ENCODE measurements at regions not wholly inside any gene's neighbourhood (a gene's known extent, or its start where the extent isn't known, plus 50 kb on each side); places are given as distances from the start of the nearest gene placed in this dataset.
"Not testable (repeated sequence)": the region's sequence is repeated elsewhere in the genome, so short reads cannot be mapped to it uniquely, and the experiment has no call there.

- DNase-seq (ENCODE audit: low spot score) = no peak
Measured at GRCh38 chr1:101550581-101550980, 313.8 kb downstream of the S1PR1 start.

GRCh38 chr1:101566883-101567538 is 330.2 kb downstream of the S1PR1 start:
- no peak for DNase-seq (ENCODE audit: low spot score)

- peak; percentile 13 for DNase-seq (ENCODE audit: low spot score)
Measured at GRCh38 chr1:101567582-101568189, 330.9 kb downstream of the S1PR1 start.

- DNase-seq (ENCODE audit: low spot score) = no peak
Measured at GRCh38 chr1:101587741-101588140, 350.9 kb downstream of the S1PR1 start.

- DNase-seq (ENCODE audit: low spot score) = no peak
Measured at GRCh38 chr1:101588677-101589076, 351.9 kb downstream of the S1PR1 start.

GRCh38 chr1:101592845-101593244 is 356.0 kb downstream of the S1PR1 start:
- DNase-seq (ENCODE audit: low spot score) = no peak

- DNase-seq (ENCODE audit: low spot score) = no peak
Measured at GRCh38 chr1:101595881-101596374, 359.1 kb downstream of the S1PR1 start.

- not testable (repeated sequence) for DNase-seq (ENCODE audit: low spot score)
Measured at GRCh38 chr1:101600615-101601014, 363.8 kb downstream of the S1PR1 start.

GRCh38 chr1:101603726-101604125 is 366.9 kb downstream of the S1PR1 start:
- DNase-seq (ENCODE audit: low spot score) = no peak

- DNase-seq (ENCODE audit: low spot score) = no peak
Measured at GRCh38 chr1:101605878-101606277, 369.1 kb downstream of the S1PR1 start.

GRCh38 chr1:101613546-101613945 is 376.7 kb downstream of the S1PR1 start:
- DNase-seq (ENCODE audit: low spot score) = no peak

GRCh38 chr1:101618900-101619299 is 377.8 kb downstream of the OLFM3 start:
- DNase-seq (ENCODE audit: low spot score) = no peak

- DNase-seq (ENCODE audit: low spot score) = no peak
Measured at GRCh38 chr1:101632548-101633272, 364.0 kb downstream of the OLFM3 start.

GRCh38 chr1:101645810-101646209 is 350.9 kb downstream of the OLFM3 start:
- DNase-seq (ENCODE audit: low spot score) = no peak

GRCh38 chr1:101652484-101652883 is 344.2 kb downstream of the OLFM3 start:
- no peak for DNase-seq (ENCODE audit: low spot score)

GRCh38 chr1:101653482-101653946 is 343.2 kb downstream of the OLFM3 start:
- DNase-seq (ENCODE audit: low spot score) = no peak

- no peak for DNase-seq (ENCODE audit: low spot score)
Measured at GRCh38 chr1:101664726-101665125, 332.0 kb downstream of the OLFM3 start.

GRCh38 chr1:101667761-101668160 is 329.0 kb downstream of the OLFM3 start:
- no peak for DNase-seq (ENCODE audit: low spot score)

- DNase-seq (ENCODE audit: low spot score) = no peak
Measured at GRCh38 chr1:101683136-101683535, 313.6 kb downstream of the OLFM3 start.

GRCh38 chr1:101683561-101683960 is 313.2 kb downstream of the OLFM3 start:
- DNase-seq (ENCODE audit: low spot score) = no peak

GRCh38 chr1:101697072-101697471 is 299.7 kb downstream of the OLFM3 start:
- no peak for DNase-seq (ENCODE audit: low spot score)

GRCh38 chr1:101698681-101699080 is 298.0 kb downstream of the OLFM3 start:
- no peak for DNase-seq (ENCODE audit: low spot score)

GRCh38 chr1:101704895-101705294 is 291.8 kb downstream of the OLFM3 start:
- DNase-seq (ENCODE audit: low spot score) = no peak

Measured in AG08396 (cell line).